PC-9 (cell line): ENCODE measurements at regions not wholly inside any gene's neighbourhood (a gene's known extent, or its start where the extent isn't known, plus 50 kb on each side); places are given as distances from the start of the nearest gene placed in this dataset.

ENCODE experiments used
- BruUV-seq: library from RNA; stranded (reverse); fragments of 400-500 nt; replicated peaks from 2 replicates; lab custom pipeline; 2021; lab: Mats Ljungman, UMichigan
- CTCF ChIA-PET: fragments of 300-600 bp; sonication (Branson Sonifier 250); formaldehyde crosslinking; loops from one replicate; lab custom pipeline; 2022; ENCODE audit warnings: antibody characterized with exemption; lab: Charles Lee
- POLR2A ChIA-PET: fragments of 300-600 bp; sonication (Branson Sonifier 250); formaldehyde crosslinking; loops from one replicate; lab custom pipeline; 2022; ENCODE audit warnings: antibody characterized with exemption; ENCODE audit not compliant: unreplicated experiment; lab: Charles Lee
- DNase-seq, 2 experiments: peaks; one replicate each; pipeline versions ENCODE4 v3.0.0 to v3.0.0-alpha.2; 2015 to 2022; ENCODE audit warnings: mixed read lengths in 1 of 2
- H2AFZ ChIP-seq: fragments of 200-600 bp; sonication (generic); 2 replicates; pipeline ENCODE4 v1.8.1; 2017; ENCODE audit warnings: antibody characterized with exemption
- H3F3A ChIP-seq: fragments of 200-600 bp; sonication (generic); 2 replicates; pipeline ENCODE4 v1.8.1; 2017; ENCODE audit warnings: antibody characterized with exemption, mild to moderate bottlenecking, low read depth; ENCODE audit not compliant: insufficient read depth
- H3K27ac ChIP-seq: fragments of 200-600 bp; sonication (generic); 2 replicates; pipeline ENCODE4 v1.6.1; 2016; ENCODE audit warnings: mixed run types
- H3K27me3 ChIP-seq: fragments of 200-600 bp; sonication (generic); 2 replicates; pipeline ENCODE4 v1.6.1; 2016; ENCODE audit warnings: low read depth, mixed run types; ENCODE audit not compliant: insufficient read depth
- H3K36me3 ChIP-seq: fragments of 200-600 bp; sonication (generic); 2 replicates; pipeline ENCODE4 v1.6.1; 2016; ENCODE audit warnings: low read depth, mixed run types
- H3K4me1 ChIP-seq: fragments of 200-600 bp; sonication (generic); replicated peaks from 2 replicates; pipeline ENCODE4 v1.6.1; 2016; ENCODE audit warnings: mixed run types; ENCODE audit not compliant: insufficient read depth
- H3K4me2 ChIP-seq: fragments of 200-600 bp; sonication (generic); 2 replicates; pipeline ENCODE4 v1.6.1; 2017; ENCODE audit warnings: mixed run types
- H3K4me3 ChIP-seq: fragments of 200-600 bp; sonication (generic); 2 replicates; pipeline ENCODE4 v1.6.1; 2016; ENCODE audit warnings: mixed run types
- H3K79me2 ChIP-seq: fragments of 200-600 bp; sonication (generic); 2 replicates; pipeline ENCODE4 v1.6.1; 2017; ENCODE audit warnings: low read depth, mixed run types
- H3K9me2 ChIP-seq: fragments of 200-600 bp; sonication (generic); 2 replicates; pipeline ENCODE4 v1.8.1; 2017; ENCODE audit warnings: mild to moderate bottlenecking; ENCODE audit not compliant: insufficient read depth
- H3K9me3 ChIP-seq: fragments of 200-600 bp; sonication (generic); 2 replicates; pipeline ENCODE4 v1.8.1; 2016; ENCODE audit warnings: low read depth; ENCODE audit not compliant: insufficient read depth
- H4K20me1 ChIP-seq: fragments of 200-600 bp; sonication (generic); 2 replicates; pipeline ENCODE4 v1.8.1; 2017; ENCODE audit not compliant: insufficient read depth
- EZH2 ChIP-seq: fragments of 200-600 bp; sonication (generic); IDR thresholded peaks from 2 replicates; pipeline ENCODE4 v1.8.0; 2017; ENCODE audit warnings: antibody characterized with exemption, low read depth
- intact Hi-C: fragments of 100-400 bp; cut with micrococcal nuclease; formaldehyde crosslinking; loops from one replicate; pipeline ENCODE4 v1.10.0; 2022; ENCODE audit not compliant: unreplicated experiment
- TF ChIP-seq, protein P1 (sequence below): fragments of 200-600 bp; sonication (generic); conservative IDR thresholded peaks from 2 replicates; pipeline ENCODE4 v1.6.1; 2017; ENCODE audit warnings: mixed run types, antibody characterized with exemption, mild to moderate bottlenecking, moderate library complexity

DNA sequence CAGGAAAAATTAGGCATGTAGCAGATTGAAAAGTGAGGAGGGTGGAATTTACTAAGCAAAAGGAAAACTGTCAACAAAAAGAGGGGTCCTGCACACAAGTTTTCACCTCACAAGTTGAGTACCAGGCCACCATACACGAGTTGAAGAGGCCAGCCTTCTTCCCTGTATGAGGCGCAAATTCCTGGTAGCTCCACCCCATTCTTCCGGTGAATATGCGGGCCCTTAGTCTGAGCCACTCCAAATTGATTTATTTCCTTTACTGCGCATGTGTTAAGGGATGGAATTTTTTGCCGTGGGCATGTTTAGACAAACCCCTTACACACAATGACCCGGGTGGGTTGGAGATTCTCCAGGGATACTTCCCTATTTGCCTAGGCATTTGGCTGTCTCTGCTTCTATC lies 942.1 kb upstream of the GRIA3 start:
- Histone ChIP-seq H3K36me3 (no peaks in the 10 kb centered on the region), H3K4me2 (no peak overlapping the region), H3K27me3 (no peaks in the 10 kb centered on the region), H3K4me3 (no peak overlapping the region), H3K79me2 (no peaks in the 10 kb centered on the region), H3K27ac (no peak overlapping the region), H3F3A (no peaks in the 10 kb centered on the region), H3K4me1 (no peaks in the 10 kb centered on the region), H2AFZ (no peak overlapping the region), H3K9me3 (no peaks in the 10 kb centered on the region), H3K9me2 (no peaks in the 10 kb centered on the region), H4K20me1 (no peaks in the 10 kb centered on the region)
- intact Hi-C loops = no loop called here
- BruUV-seq = no TSS peak
- TF ChIP-seq, protein P1, sequence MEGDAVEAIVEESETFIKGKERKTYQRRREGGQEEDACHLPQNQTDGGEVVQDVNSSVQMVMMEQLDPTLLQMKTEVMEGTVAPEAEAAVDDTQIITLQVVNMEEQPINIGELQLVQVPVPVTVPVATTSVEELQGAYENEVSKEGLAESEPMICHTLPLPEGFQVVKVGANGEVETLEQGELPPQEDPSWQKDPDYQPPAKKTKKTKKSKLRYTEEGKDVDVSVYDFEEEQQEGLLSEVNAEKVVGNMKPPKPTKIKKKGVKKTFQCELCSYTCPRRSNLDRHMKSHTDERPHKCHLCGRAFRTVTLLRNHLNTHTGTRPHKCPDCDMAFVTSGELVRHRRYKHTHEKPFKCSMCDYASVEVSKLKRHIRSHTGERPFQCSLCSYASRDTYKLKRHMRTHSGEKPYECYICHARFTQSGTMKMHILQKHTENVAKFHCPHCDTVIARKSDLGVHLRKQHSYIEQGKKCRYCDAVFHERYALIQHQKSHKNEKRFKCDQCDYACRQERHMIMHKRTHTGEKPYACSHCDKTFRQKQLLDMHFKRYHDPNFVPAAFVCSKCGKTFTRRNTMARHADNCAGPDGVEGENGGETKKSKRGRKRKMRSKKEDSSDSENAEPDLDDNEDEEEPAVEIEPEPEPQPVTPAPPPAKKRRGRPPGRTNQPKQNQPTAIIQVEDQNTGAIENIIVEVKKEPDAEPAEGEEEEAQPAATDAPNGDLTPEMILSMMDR = no peak
- TF ChIP-seq EZH2 = no peak
- POLR2A ChIA-PET = no interaction called here
- CTCF ChIA-PET = no interaction called here
- DNase-seq = no peak

DNA sequence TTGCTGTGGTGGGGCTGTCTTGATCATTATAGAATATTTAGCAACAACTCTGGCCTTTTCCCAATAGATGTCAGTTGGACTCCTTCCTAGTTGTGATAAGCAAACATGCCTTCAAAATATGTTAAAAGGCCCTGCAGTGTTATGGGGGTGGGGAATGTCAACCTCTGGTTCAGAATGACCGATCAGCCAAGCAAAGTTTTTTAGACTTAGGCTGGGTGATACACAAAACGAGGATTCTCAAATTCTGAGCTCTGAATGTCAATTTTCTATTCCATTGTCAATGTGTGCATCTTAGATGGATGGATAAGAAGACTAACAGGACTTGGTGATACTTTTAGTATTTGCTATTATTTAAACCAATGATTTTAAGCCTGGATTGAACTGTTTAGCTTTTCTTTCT lies 940.0 kb upstream of the GRIA3 start:
- ChIA-PET CTCF (no interaction called here), POLR2A (no interaction called here)
- no peak overlapping the region for H3K27ac ChIP-seq
- intact Hi-C loops = no loop called here
- no peaks in the 10 kb centered on the region for H3K79me2 ChIP-seq
- no peaks in the 10 kb centered on the region for H3F3A ChIP-seq
- BruUV-seq = no TSS peak
- no peak overlapping the region for H2AFZ ChIP-seq
- H3K4me2 ChIP-seq = no peak overlapping the region
- TF ChIP-seq EZH2 = no peak
- TF ChIP-seq, protein P1 = no peak
- no peaks in the 10 kb centered on the region for H3K9me3 ChIP-seq
- no peaks in the 10 kb centered on the region for H3K36me3 ChIP-seq
- DNase-seq = no peak
- 0 out of 2 replicates have a peak, but pooled peaks cover 2% of the 10 kb centered on the region for H3K9me2 ChIP-seq
- no peaks in the 10 kb centered on the region for H3K4me1 ChIP-seq
- H4K20me1 ChIP-seq = no peaks in the 10 kb centered on the region
- H3K4me3 ChIP-seq = no peak overlapping the region
- no peaks in the 10 kb centered on the region for H3K27me3 ChIP-seq

DNA sequence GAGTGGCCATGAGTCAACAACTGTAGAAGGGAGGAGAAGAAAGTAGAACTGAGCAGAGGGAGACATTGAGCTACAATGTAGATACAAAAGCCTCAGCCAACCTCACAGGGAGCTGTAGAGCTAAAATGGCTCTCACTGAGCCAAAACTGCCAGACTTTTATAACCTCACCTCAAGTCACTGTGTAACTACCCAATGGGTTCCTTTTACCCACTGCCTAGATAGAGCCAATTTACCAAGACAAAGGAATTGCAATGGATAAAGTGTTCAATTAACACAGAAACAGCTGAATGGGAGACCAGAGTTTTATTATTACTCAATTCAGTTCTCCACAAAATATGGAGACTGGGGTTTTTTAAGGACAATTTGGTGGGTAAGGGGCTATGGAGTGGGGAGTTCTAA lies 938.9 kb upstream of the GRIA3 start:
- no peak overlapping the region for H3K4me2 ChIP-seq
- POLR2A ChIA-PET = no interaction called here
- intact Hi-C loops = no loop called here
- no peaks in the 10 kb centered on the region for H4K20me1 ChIP-seq
- no peaks in the 10 kb centered on the region for H3K79me2 ChIP-seq
- H3K4me3 ChIP-seq = no peak overlapping the region
- no TSS peak for BruUV-seq
- 0 out of 2 replicates have a peak, but pooled peaks cover 5% of the 10 kb centered on the region for H3K9me2 ChIP-seq
- H3K9me3 ChIP-seq = no peaks in the 10 kb centered on the region
- H3K4me1 ChIP-seq = no peaks in the 10 kb centered on the region
- H3K36me3 ChIP-seq = no peaks in the 10 kb centered on the region
- no peaks in the 10 kb centered on the region for H3F3A ChIP-seq
- no peak overlapping the region for H3K27ac ChIP-seq
- H2AFZ ChIP-seq = no peak overlapping the region
- H3K27me3 ChIP-seq = no peaks in the 10 kb centered on the region
- CTCF ChIA-PET = no interaction called here
- DNase-seq = no peak
- TF ChIP-seq EZH2 = no peak
- TF ChIP-seq, protein P1 = no peak
